ENCODE measurements at regions not wholly inside any gene's neighbourhood (a gene's known extent, or its start where the extent isn't known, plus 50 kb on each side); places are given as distances from the start of the nearest gene placed in this dataset.
A peak's percentile ranks its signal among the peaks of the same experiment; 100 is the strongest.

- no peak overlapping the region for H3K14ac ChIP-seq (replicated peaks; ENCODE audit: low read depth, low read length)
- no peaks in the 10 kb centered on the region for H3K36me3 ChIP-seq (ENCODE audit: control insufficient read depth, insufficient read depth, low read length)
- ChIA-PET POLR2A (ENCODE audit: unreplicated experiment) (no interaction called here), CTCF (no interaction called here)
- no CpG with 5 or more reads among the region's 3 CpGs for WGBS, 2 experiments (ENCODE audit: extremely low coverage in 2 of 2, insufficient read length in 1 of 2)
- H3K23ac ChIP-seq (ENCODE audit: low read depth, low read length), result no peak overlapping the region
- no peak overlapping the region for H4K5ac ChIP-seq (ENCODE audit: low read depth, low read length)
- no peaks in the 10 kb centered on the region for H3K79me1 ChIP-seq (ENCODE audit: low read depth in 1 of 2, low read length in 2 of 2)
- no TSS peak for BruUV-seq (replicated peaks)
- H3K4ac ChIP-seq (ENCODE audit: low read depth, low read length), result no peak overlapping the region
- TF ChIP-seq RAD21 (IDR thresholded peaks at IDR 0.05; ENCODE audit: low read length) (no peak), POLR2A (IDR thresholded peaks at IDR 0.05; ENCODE audit: low read depth, low read length) (no peak), SMC3 (IDR thresholded peaks at IDR 0.05; ENCODE audit: low read depth, low read length) (no peak), CHD1 (IDR thresholded peaks at IDR 0.05; ENCODE audit: low read depth, low read length) (no peak), CEBPB (IDR thresholded peaks at IDR 0.05; ENCODE audit: low read depth, low read length) (no peak), RCOR1 (IDR thresholded peaks at IDR 0.05; ENCODE audit: insufficient replicate concordance, low read length) (no peak), CTCF (conservative IDR thresholded peaks at IDR 0.05; ENCODE audit: low read depth, low read length) (no peak), FOS (IDR thresholded peaks at IDR 0.05; ENCODE audit: low read depth, low read length) (no peak), USF2 (IDR thresholded peaks at IDR 0.05; ENCODE audit: low read depth, low read length) (no peak), MXI1 (IDR thresholded peaks at IDR 0.05; ENCODE audit: borderline replicate concordance, low read depth, low read length) (no peak), MAZ (IDR thresholded peaks at IDR 0.05; ENCODE audit: borderline replicate concordance, low read depth, low read length) (no peak), RFX5 (IDR thresholded peaks at IDR 0.05; ENCODE audit: low read depth, low read length) (no peak), MAFK (IDR thresholded peaks at IDR 0.05; ENCODE audit: low read depth, low read length) (no peak), BHLHE40 (IDR thresholded peaks at IDR 0.05; ENCODE audit: low read depth, low read length) (no peak)
- H3K27me3 ChIP-seq (ENCODE audit: control insufficient read depth, insufficient read depth, low read length), result peaks cover 4% of the 10 kb centered on the region
- H3K9me1 ChIP-seq (ENCODE audit: insufficient read depth, low read length), result no peaks in the 10 kb centered on the region
- intact Hi-C loops (cut with micrococcal nuclease) (no loop called here), dilution Hi-C loops (cut with HindIII; ENCODE audit: low sequenced_read_pairs, unreplicated experiment) (no loop called here), in situ Hi-C loops (cut with MboI; ENCODE audit: low sequenced_read_pairs) (no loop called here)
- no peak overlapping the region for H3K9ac ChIP-seq (ENCODE audit: low read depth, low read length)
- DNase-seq, result peak; percentile 28
- no peak overlapping the region for H3K27ac ChIP-seq (ENCODE audit: insufficient read depth, low read length)
- ATAC-seq (ENCODE audit: low read depth), result no peak
- H2AFZ ChIP-seq (replicated peaks; ENCODE audit: low read length, poor library complexity), result no peak overlapping the region
- H2BK5ac ChIP-seq (ENCODE audit: low read depth, low read length, poor library complexity, severe bottlenecking), result no peak overlapping the region
- H3K9me3 ChIP-seq (ENCODE audit: control insufficient read depth, insufficient read depth, low read length), result no peaks in the 10 kb centered on the region
- no peaks in the 10 kb centered on the region for H4K20me1 ChIP-seq (ENCODE audit: insufficient read depth, low read length)
- H3K4me3 ChIP-seq (ENCODE audit: insufficient read depth, low read depth, low read length), result no peak overlapping the region
- H3K56ac ChIP-seq (ENCODE audit: extremely low read depth, insufficient read depth, low read length), result no peak overlapping the region
- no peak overlapping the region for H4K91ac ChIP-seq (ENCODE audit: insufficient read depth, low read depth, low read length)
- no peak overlapping the region for H2BK20ac ChIP-seq (ENCODE audit: low read depth, low read length)
- no peak overlapping the region for H3K18ac ChIP-seq (ENCODE audit: low read depth, low read length)
- H2BK120ac ChIP-seq (ENCODE audit: low read depth, low read length), result no peak overlapping the region
- no peak overlapping the region for H2AK5ac ChIP-seq (ENCODE audit: low read depth, low read length)
- H4K8ac ChIP-seq (ENCODE audit: low read depth in 2 of 2, low read length in 2 of 2), result no peak overlapping the region
- no peak overlapping the region for H3K4me2 ChIP-seq (ENCODE audit: low read depth, low read length)
- H2AK9ac ChIP-seq (replicated peaks; ENCODE audit: low read depth, low read length, poor library complexity), result no peak overlapping the region
- H2BK15ac ChIP-seq (ENCODE audit: low read depth, low read length), result no peak overlapping the region
- no peaks in the 10 kb centered on the region for H3K4me1 ChIP-seq (ENCODE audit: control insufficient read depth, insufficient read depth, low read length)
These were observed 458.3 kb upstream of the SLC14A2 start for GRCh38 chr18:45156946-45157345.

All from IMR-90 (cell line).